ENCODE measurements at regions not wholly inside any gene's neighbourhood (a gene's known extent, or its start where the extent isn't known, plus 50 kb on each side); places are given as distances from the start of the nearest gene placed in this dataset.

GRCh38 chr1:90650401-90650800 is 66.7 kb downstream of the BARHL2 start:
- no peak for DNase-seq (ENCODE audit: low spot score)

DNA sequence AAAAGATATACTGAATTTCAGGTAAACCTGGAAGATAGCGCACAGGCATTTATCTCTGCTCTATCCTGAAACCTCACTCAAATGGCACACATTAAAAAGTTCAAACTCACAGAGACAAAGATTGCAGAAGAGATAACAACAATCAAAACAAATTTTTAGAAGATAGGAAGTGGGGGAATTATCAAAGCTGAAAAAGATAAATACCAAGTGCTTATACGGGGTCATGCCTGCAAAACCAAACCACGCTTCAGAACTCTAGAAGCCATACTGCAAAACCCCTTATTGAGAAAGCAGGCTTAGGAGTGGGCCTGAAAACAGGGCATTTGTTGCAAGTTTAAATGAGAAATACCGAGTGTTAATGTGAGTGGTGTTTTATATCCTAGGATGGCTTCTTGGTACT is 76.8 kb downstream of the BARHL2 start:
- DNase-seq (ENCODE audit: low spot score): no peak

DNA sequence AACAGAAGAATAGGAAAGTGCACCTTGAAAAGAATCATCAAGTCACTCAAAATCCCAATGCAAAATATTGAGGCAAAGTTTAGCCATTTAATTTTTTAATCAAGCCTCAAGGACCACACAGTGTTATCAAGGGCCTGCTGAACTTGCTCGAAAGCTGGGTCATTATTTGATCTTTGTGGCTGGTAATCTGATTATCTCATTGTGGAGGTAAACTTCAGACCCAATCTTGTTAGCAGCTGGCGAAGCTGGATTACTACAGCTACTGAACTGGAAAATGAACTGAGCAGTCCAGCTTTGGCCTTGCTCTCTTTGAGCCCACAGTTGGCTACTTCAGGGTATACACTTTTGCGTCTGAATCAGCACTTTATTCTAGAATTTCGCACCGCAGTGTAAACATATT is 94.4 kb downstream of the BARHL2 start:
- no peak for DNase-seq (ENCODE audit: low spot score)

- no peak for DNase-seq (ENCODE audit: low spot score)
Measured at GRCh38 chr1:90621986-90622385, 95.1 kb downstream of the BARHL2 start.

- no peak for DNase-seq (ENCODE audit: low spot score)
Measured at GRCh38 chr1:90616395-90616794, 100.7 kb downstream of the BARHL2 start.

DNA sequence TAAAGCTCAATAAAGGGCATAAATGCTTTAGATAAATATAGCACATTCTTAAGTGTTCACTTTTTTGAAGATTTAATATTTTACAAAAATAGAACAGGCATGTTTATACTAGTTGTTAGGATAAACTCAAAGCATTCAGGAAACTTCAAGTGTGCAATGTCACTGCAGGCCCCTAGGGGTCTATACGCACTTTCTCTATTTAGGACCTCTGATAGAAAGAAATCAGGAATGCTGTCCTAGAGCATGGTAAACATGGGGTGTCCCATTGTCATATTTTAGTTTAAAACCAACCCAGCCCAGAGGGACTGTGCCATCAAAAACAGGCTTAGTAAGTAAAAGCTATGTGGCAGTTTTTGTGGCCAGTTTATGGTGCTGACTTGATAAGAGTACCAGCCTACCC is 102.2 kb downstream of the BARHL2 start:
- DNase-seq (ENCODE audit: low spot score): no peak

DNA sequence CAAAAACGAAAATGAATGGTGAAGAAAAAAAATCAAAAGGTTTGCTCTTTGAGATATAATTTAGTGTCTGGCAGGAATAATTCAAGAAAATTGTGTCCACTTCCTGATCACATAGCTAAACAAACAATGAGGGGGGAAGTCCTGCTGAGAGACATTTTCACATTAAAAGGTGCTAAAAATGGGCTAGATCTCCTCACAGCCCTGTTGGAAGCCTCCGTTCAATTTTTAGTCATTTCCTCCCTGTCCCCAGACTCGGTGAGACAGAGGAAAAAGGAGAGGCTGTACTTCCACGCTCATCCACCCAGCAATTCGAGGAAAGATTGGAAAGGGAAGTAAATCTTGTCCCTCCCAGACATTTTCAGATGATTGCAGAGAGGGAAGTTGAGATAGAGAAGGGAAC is 103.7 kb downstream of the BARHL2 start:
- no peak for DNase-seq (ENCODE audit: low spot score)

GRCh38 chr1:90612033-90612432 is 105.1 kb downstream of the BARHL2 start:
- no peak for DNase-seq (ENCODE audit: low spot score)

- DNase-seq (ENCODE audit: low spot score): no peak
Measured at GRCh38 chr1:90607736-90608135, 109.4 kb downstream of the BARHL2 start.

GRCh38 chr1:90605070-90605469 is 112.0 kb downstream of the BARHL2 start:
- no peak for DNase-seq (ENCODE audit: low spot score)

DNA sequence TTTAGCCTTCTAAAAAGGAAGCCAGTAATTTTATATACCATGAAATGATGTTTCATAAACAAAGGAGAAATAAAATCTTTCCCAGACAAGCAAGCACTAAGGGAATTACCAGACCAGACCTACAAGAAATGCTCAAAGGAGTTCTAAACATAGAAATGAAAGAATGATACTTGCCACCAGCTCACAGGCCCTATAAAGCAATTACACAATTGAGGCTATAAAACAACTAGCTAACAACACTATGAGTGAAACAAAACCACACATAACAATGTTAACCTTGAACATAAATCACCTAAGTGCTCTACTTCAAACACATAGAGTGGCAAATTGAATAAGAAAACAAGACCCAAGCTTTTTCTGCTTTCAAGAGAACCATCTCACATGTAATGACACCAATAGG is 123.8 kb downstream of the BARHL2 start:
- no peak for DNase-seq (ENCODE audit: low spot score)

DNA sequence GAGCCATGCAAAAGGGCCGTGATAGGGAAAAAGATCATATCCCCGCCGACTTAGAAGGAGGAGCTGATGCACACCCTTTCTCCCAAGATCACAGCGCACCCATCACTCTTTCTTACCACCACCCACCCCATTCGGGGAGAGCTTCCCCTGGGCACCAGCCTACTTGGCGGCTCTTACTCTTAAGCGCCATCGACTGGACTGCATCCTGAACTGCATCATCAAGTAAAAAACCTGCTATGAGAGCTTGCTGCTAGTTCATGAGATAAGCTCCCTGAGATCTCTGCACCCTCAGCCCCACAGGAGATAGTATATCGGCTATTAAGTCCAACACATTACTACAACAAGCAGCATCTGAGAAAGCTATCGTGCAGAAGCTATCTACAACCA is 125.1 kb downstream of the BARHL2 start:
- DNase-seq (ENCODE audit: low spot score): no peak

GRCh38 chr1:90591355-90591969 is 125.6 kb downstream of the BARHL2 start:
- DNase-seq (ENCODE audit: low spot score): no peak

DNA sequence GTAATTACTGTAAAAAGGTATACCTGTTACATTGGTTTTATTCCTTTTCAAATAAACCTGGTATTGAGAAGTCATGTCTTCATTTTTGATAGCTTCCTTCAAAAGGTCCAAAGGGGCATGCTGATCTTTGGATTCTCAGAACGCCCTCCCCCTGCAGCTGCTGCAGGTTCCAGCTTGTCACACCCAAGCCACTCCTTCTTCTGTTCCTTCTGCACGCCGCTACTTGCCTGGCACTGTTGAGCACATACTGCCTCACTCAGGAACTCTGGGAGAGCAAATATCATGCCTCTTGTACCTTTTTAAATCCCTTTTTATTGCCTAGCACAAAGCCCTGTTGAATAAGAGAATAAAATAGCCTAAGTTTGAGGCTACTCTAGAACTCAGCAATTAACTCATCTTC is 136.9 kb downstream of the BARHL2 start:
- no peak for DNase-seq (ENCODE audit: low spot score)

GRCh38 chr1:90579212-90579802 is 137.8 kb downstream of the BARHL2 start:
- peak; percentile 56 for DNase-seq (ENCODE audit: low spot score)

DNA sequence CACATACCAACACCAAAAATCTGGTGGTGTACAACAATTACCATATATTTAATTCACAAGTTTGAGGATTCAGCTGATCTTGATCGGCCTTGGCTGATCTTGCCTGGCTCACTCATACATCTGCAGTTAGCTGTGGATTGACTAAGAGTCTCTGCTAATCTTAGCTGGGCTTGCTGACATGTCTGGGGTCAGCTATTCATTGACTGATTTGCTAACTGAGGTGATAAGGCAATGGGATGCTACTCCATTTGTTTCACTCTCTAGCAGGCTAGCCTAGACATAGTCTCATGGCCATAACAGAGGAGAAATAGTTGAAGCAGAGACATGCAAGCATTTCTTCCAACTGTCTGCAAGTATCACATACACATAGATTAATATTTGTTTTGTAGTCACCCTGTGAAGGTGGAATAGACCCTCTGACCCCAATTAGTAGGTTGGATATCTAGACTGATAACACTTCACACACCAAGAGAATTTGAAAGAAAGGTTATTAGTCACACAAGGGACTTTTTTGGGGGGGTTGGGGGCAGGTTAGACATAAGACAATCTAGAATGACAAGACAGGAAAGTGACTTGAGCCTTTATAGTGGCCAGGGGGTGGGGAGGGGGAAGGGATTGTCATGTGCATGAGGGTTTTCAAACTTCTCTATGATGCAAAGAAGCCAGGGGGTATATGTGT is 142.3 kb downstream of the BARHL2 start:
- DNase-seq (ENCODE audit: low spot score): no peak

DNA sequence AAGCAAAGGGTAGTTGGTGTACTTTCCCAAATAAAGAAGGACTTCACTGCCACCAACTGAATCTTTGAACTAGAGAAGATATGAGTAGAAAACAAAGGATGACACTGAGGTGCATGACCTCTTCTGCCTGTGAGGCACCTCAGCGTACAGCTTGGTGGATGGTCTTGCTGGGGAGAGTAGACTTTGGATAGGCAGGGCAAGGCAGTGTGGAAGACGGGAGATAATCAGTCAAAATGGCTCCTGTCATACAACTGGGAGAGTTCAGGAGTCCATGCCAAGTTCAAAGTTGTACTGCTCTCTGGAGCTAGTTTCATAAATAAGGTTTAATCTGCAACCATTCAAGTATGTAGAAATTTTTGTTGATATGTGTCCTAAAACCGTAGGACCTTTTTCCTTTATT is 143.4 kb downstream of the BARHL2 start:
- no peak for DNase-seq (ENCODE audit: low spot score)

GRCh38 chr1:90572446-90572845 is 144.7 kb downstream of the BARHL2 start:
- DNase-seq (ENCODE audit: low spot score): no peak

DNA sequence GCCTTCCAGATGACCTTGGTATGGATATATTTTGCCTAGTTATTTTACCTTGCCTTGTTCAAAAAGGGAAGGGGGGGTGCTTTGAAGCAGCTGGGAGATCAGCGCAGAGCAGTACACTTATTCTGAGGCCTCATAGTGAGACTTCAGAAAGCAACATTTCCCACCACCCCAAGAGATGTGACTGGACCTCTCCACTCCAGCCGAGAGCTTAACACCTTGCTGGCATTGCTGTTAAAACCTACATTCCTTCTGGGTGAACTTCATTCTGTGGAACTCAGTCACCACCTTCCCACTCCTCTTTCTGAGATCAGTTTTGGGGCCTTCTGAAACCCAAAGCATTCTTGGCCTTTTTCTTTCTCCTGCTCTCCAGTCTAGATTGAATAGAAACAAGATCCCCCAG is 148.7 kb downstream of the BARHL2 start:
- DNase-seq (ENCODE audit: low spot score): no peak

DNA sequence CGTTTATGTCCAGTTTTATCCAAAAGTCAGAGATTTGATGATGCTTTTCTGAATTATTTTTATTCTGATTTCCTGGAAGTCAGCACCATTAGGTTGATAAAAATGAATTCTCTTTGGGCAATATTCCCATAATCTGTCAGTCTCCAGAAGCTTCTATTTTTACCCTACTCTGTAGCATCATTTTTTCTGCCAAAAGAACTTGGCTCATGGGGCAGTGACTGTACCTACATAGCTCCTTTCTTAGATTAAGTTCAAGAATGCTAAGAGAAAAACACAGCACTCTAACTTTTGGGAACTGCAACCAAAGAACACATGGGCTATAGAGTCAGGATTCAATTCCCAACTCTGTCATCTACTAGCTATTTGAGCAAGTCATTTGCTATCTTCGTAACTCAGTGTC is 152.9 kb downstream of the BARHL2 start:
- no peak for DNase-seq (ENCODE audit: low spot score)

DNA sequence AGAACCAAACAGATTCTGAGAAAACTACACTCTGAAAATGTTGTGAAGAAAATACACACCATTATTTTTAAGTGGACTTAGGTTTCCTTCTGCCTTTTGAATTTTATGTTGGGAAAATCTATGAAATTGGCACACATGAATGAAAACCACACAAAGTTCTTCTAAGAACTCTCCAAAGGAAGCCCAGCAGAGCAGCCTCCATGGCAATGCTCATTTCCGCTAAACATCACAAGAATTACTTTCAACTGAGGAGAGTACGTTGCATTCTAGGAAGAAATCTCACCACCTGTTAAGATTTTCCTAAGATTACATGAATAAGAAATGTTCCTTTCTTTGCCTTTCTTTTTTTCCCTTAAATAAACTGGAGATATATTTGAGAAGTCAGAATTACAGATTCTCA is 154.2 kb downstream of the BARHL2 start:
- DNase-seq (ENCODE audit: low spot score): no peak

DNA sequence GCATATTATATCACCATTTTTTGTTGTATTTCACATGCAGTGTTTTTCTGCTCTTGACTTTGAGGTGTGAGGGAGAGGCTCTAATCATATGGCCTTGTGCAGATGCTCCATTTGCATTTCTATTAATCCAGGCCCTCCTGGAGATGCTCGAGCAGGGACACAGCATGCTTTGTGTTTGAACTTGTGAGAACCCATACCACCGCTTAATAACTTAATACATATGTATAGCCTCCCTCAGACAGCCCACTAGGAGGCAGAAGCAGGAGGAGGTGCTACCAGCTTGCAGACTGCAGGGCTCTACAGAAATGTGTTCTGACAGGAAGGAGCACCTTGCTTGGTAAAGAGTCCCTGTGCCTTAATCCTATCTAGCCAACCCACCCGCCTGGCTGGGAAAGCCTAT is 155.2 kb downstream of the BARHL2 start:
- no peak for DNase-seq (ENCODE audit: low spot score)

DNA sequence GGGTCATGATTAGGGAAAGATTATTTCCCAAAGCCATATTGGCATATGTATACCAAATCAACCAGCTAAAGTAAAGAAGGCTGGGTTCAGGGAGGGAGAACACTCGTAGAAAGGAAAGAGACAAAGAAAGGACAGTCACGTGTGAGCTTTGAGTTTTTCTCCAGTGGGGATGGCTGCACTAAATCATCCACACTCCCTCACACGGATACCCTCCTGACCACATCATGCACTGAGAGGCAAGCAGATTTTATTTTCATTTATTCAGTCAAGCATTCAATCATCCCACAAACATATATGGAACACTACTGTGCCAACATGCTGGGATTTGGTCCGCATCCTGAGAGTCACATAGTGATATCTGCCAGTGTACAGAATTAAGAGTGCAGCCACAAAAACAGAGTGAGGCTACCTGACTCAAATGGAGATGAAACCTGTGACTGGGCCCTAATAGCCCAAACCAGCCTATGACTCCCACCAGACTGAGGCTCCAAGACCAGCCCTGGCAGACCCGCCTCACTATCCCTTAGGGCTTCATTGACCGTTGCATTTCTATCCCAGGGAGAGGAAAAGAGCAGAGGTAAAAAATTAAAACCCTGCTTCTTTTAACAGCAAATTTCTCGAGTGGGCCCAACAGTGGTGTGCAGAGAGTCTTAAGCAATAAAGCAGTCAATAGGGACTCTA is 155.9 kb downstream of the BARHL2 start:
- DNase-seq (ENCODE audit: low spot score): no peak
